IMR-90 (cell line): ENCODE measurements at regions not wholly inside any gene's neighbourhood (a gene's known extent, or its start where the extent isn't known, plus 50 kb on each side); places are given as distances from the start of the nearest gene placed in this dataset.

Experiments used
- ATAC-seq: fragments of 200-7000 bp; cut with Tn5 transposase; 2 replicates; pipeline ENCODE4 v1.9.1; 2020; ENCODE audit warnings: low read depth, mild to moderate bottlenecking, moderate library complexity
- BruUV-seq: library from RNA; stranded (reverse); fragments of 400-500 nt; replicated peaks from 2 replicates; lab custom pipeline; 2021; lab: Mats Ljungman, UMichigan
- CTCF ChIA-PET: fragments of 300-600 bp; formaldehyde crosslinking; extraction: SDS; loops from one replicate; lab custom pipeline; 2021; ENCODE audit warnings: antibody characterized with exemption; lab: Yijun Ruan, JAX
- POLR2A ChIA-PET: fragments of 300-600 bp; sonication (Branson Sonifier 250); formaldehyde crosslinking; loops from one replicate; lab custom pipeline; 2022; ENCODE audit warnings: antibody characterized with exemption; ENCODE audit not compliant: unreplicated experiment; lab: Charles Lee
- DNase-seq: peaks from one replicate; pipeline ENCODE4 v3.0.0; 2013
- H2AFZ ChIP-seq: replicated peaks from 2 replicates; pipeline ENCODE3; 2013; ENCODE audit warnings: low read length, mild to moderate bottlenecking; ENCODE audit not compliant: poor library complexity
- H2AK5ac ChIP-seq: 2 replicates; pipeline ENCODE4 v1.6.1; 2013; ENCODE audit warnings: low read depth, low read length, inconsistent platforms
- H2AK9ac ChIP-seq: replicated peaks from 2 replicates; pipeline ENCODE3; 2013; ENCODE audit warnings: mild to moderate bottlenecking, low read depth, low read length, moderate library complexity; ENCODE audit not compliant: poor library complexity
- H2BK120ac ChIP-seq: 2 replicates; pipeline ENCODE4 v1.6.1; 2013; ENCODE audit warnings: low read depth, low read length, inconsistent platforms
- H2BK15ac ChIP-seq: 3 replicates; pipeline ENCODE4 v1.6.1; 2013; ENCODE audit warnings: low read depth, low read length, inconsistent platforms
- H2BK20ac ChIP-seq: 2 replicates; pipeline ENCODE4 v1.6.1; 2013; ENCODE audit warnings: low read depth, mild to moderate bottlenecking, inconsistent platforms, low read length, moderate library complexity
- H2BK5ac ChIP-seq: 2 replicates; pipeline ENCODE4 v1.6.1; 2013; ENCODE audit warnings: mild to moderate bottlenecking, low read depth, low read length, inconsistent platforms; ENCODE audit not compliant: poor library complexity, severe bottlenecking
- H3K14ac ChIP-seq: replicated peaks from 2 replicates; pipeline ENCODE4 v1.6.1; 2013; ENCODE audit warnings: low read depth, low read length, inconsistent platforms
- H3K18ac ChIP-seq: 2 replicates; pipeline ENCODE4 v1.6.1; 2013; ENCODE audit warnings: low read depth, low read length, control low read depth
- H3K23ac ChIP-seq: 2 replicates; pipeline ENCODE4 v1.6.1; 2013; ENCODE audit warnings: low read depth, low read length, inconsistent platforms
- H3K27ac ChIP-seq: 2 replicates; pipeline ENCODE4 v1.5.1; 2013; ENCODE audit warnings: mild to moderate bottlenecking, control low read depth, low read length; ENCODE audit not compliant: insufficient read depth
- H3K27me3 ChIP-seq: 2 replicates; pipeline ENCODE4 v1.6.1; 2013; ENCODE audit warnings: low read length; ENCODE audit not compliant: control insufficient read depth, insufficient read depth
- H3K36me3 ChIP-seq: 2 replicates; pipeline ENCODE4 v1.6.1; 2013; ENCODE audit warnings: low read length, mixed read lengths; ENCODE audit not compliant: control insufficient read depth, insufficient read depth
- H3K4ac ChIP-seq: 2 replicates; pipeline ENCODE4 v1.6.1; 2013; ENCODE audit warnings: low read depth, low read length, inconsistent platforms
- H3K4me1 ChIP-seq: 2 replicates; pipeline ENCODE4 v1.6.1; 2013; ENCODE audit warnings: low read length, mixed read lengths; ENCODE audit not compliant: control insufficient read depth, insufficient read depth
- H3K4me2 ChIP-seq: 2 replicates; pipeline ENCODE4 v1.6.1; 2013; ENCODE audit warnings: low read depth, mild to moderate bottlenecking, control low read depth, low read length, moderate library complexity
- H3K4me3 ChIP-seq: 2 replicates; pipeline ENCODE4 v1.5.1; 2013; ENCODE audit warnings: low read depth, mild to moderate bottlenecking, control low read depth, low read length, moderate library complexity; ENCODE audit not compliant: insufficient read depth
- H3K56ac ChIP-seq: 2 replicates; pipeline ENCODE4 v1.6.1; 2013; ENCODE audit warnings: low read length, inconsistent platforms; ENCODE audit not compliant: insufficient read depth; ENCODE audit errors: extremely low read depth
- H3K79me1 ChIP-seq, 2 experiments: 2 replicates each; pipeline ENCODE4 v1.6.1; 2013; ENCODE audit warnings: low read length in 2 of 2, inconsistent platforms in 1 of 2, low read depth in 1 of 2
- H3K9ac ChIP-seq: 2 replicates; pipeline ENCODE4 v1.6.1; 2013; ENCODE audit warnings: low read depth, low read length, control low read depth
- H3K9me1 ChIP-seq: 2 replicates; pipeline ENCODE4 v1.6.1; 2013; ENCODE audit warnings: low read length, inconsistent platforms; ENCODE audit not compliant: insufficient read depth
- H3K9me3 ChIP-seq: 2 replicates; pipeline ENCODE4 v1.6.1; 2013; ENCODE audit warnings: low read length; ENCODE audit not compliant: control insufficient read depth, insufficient read depth
- H4K20me1 ChIP-seq: 2 replicates; pipeline ENCODE4 v1.6.1; 2013; ENCODE audit warnings: low read length, inconsistent platforms; ENCODE audit not compliant: insufficient read depth
- H4K5ac ChIP-seq: 2 replicates; pipeline ENCODE4 v1.6.1; 2013; ENCODE audit warnings: mild to moderate bottlenecking, low read depth, low read length, control low read depth
- H4K8ac ChIP-seq, 2 experiments: 2 replicates each; pipeline ENCODE4 v1.6.1; 2013; ENCODE audit warnings: low read depth in 2 of 2, low read length in 2 of 2, control low read depth in 1 of 2, inconsistent platforms in 1 of 2
- H4K91ac ChIP-seq: 2 replicates; pipeline ENCODE4 v1.6.1; 2013; ENCODE audit warnings: low read depth, low read length, inconsistent platforms; ENCODE audit not compliant: insufficient read depth
- CHD1 ChIP-seq: IDR thresholded peaks from 2 replicates; pipeline ENCODE4 v1.6.1; 2012; ENCODE audit warnings: low read depth, low read length, improper control_type of control experiment
- POLR2A ChIP-seq: IDR thresholded peaks from 2 replicates; pipeline ENCODE4 v1.6.1; 2012; ENCODE audit warnings: mild to moderate bottlenecking, low read depth, low read length
- USF2 ChIP-seq: fragments of 150-350 bp; IDR thresholded peaks from 2 replicates; pipeline ENCODE4 v1.6.1; 2017; ENCODE audit warnings: mild to moderate bottlenecking, antibody characterized with exemption, low read length, low read depth
- WGBS, 2 experiments: methylation state at CpG; one replicate each; pipeline versions ENCODE4 v1.1.5 to v1.1.7; 2013; ENCODE audit warnings: missing lambda C conversion rate in 2 of 2; ENCODE audit not compliant: insufficient read length in 1 of 2; ENCODE audit errors: extremely low coverage in 2 of 2; 5-methylcytosine and 5-hydroxymethylcytosine counted together
- dilution Hi-C: fragments of 300-500 bp; cut with HindIII; formaldehyde crosslinking; loops from one replicate; pipeline ENCODE4 v1.14.3; 2018; ENCODE audit warnings: low sequenced_read_pairs; ENCODE audit not compliant: unreplicated experiment
- in situ Hi-C: fragments of 300-500 bp; cut with MboI; formaldehyde crosslinking; loops from 3 replicates; pipeline ENCODE4 v1.14.3; 2019; ENCODE audit warnings: low sequenced_read_pairs, inconsistent platforms, mixed read lengths
- intact Hi-C: fragments of 100-400 bp; cut with micrococcal nuclease; formaldehyde crosslinking; loops from 2 replicates; pipeline ENCODE4 v1.10.0; 2022

- DNase-seq (no peak), ATAC-seq (no peak)
- no peaks in the 10 kb centered on the region for H4K20me1 ChIP-seq
- no peaks in the 10 kb centered on the region for H3K4me1 ChIP-seq
- H4K5ac ChIP-seq, result no peak overlapping the region
- no CpG with 5 or more reads among the region's 8 CpGs for WGBS, 2 experiments
- H3K27ac ChIP-seq, result no peak overlapping the region
- H4K8ac ChIP-seq, result no peak overlapping the region
- no peak overlapping the region for H3K4me2 ChIP-seq
- no peak overlapping the region for H3K23ac ChIP-seq
- H3K9me3 ChIP-seq, result peaks cover 17% of the 10 kb centered on the region
- H2AK9ac ChIP-seq, result no peak overlapping the region
- intact Hi-C loops, result no loop called here
- no peak overlapping the region for H2BK120ac ChIP-seq
- H3K79me1 ChIP-seq, result no peaks in the 10 kb centered on the region
- no peak overlapping the region for H3K9ac ChIP-seq
- H3K56ac ChIP-seq, result no peak overlapping the region
- H4K91ac ChIP-seq, result no peak overlapping the region
- no peaks in the 10 kb centered on the region for H3K9me1 ChIP-seq
- no peak overlapping the region for H2AK5ac ChIP-seq
- no peak overlapping the region for H2BK5ac ChIP-seq
- H3K36me3 ChIP-seq, result no peaks in the 10 kb centered on the region
- H2AFZ ChIP-seq, result no peak overlapping the region
- no peaks in the 10 kb centered on the region for H3K27me3 ChIP-seq
- no TSS peak for BruUV-seq
- no peak overlapping the region for H3K4me3 ChIP-seq
- no peak overlapping the region for H3K18ac ChIP-seq
- in situ Hi-C loops, result no loop called here
- H2BK15ac ChIP-seq, result no peak overlapping the region
- dilution Hi-C loops, result no loop called here
- no peak overlapping the region for H3K4ac ChIP-seq
- ChIA-PET CTCF (no interaction called here), POLR2A (no interaction called here)
- no peak overlapping the region for H2BK20ac ChIP-seq
- no peak for TF ChIP-seq USF2
- TF ChIP-seq POLR2A, result no peak
- no peak for TF ChIP-seq CHD1
- no peak overlapping the region for H3K14ac ChIP-seq
Observed at GRCh38 chr5:5598547-5599113, 176.2 kb downstream of the ICE1 start.
